Smooth muscle cell (in vitro differentiated cells): ENCODE measurements at regions not wholly inside any gene's neighbourhood (a gene's known extent, or its start where the extent isn't known, plus 50 kb on each side); places are given as distances from the start of the nearest gene placed in this dataset.

Experiments used
- DNase-seq: peaks from one replicate; lab custom pipeline; 2025; ENCODE audit not compliant: unreplicated experiment; lab: John Stamatoyannopoulos, UW
- H2AFZ ChIP-seq: fragments of 200-600 bp; sonication (generic); 2 replicates; pipeline ENCODE4 v1.6.0; 2016; ENCODE audit warnings: antibody characterized with exemption, low read depth, mild to moderate bottlenecking
- H3F3A ChIP-seq: fragments of 200-600 bp; sonication (generic); 2 replicates; pipeline ENCODE4 v1.6.0; 2017; ENCODE audit warnings: antibody characterized with exemption, low read depth
- H3K27ac ChIP-seq: fragments of 200-600 bp; sonication (generic); 2 replicates; pipeline ENCODE4 v1.5.1; 2016; ENCODE audit warnings: low read depth, mild to moderate bottlenecking
- H3K27me3 ChIP-seq: fragments of 200-600 bp; sonication (generic); 2 replicates; pipeline ENCODE4 v1.6.1; 2016; ENCODE audit warnings: low read depth, mild to moderate bottlenecking
- H3K36me3 ChIP-seq: fragments of 200-600 bp; sonication (generic); 2 replicates; pipeline ENCODE4 v1.5.1; 2016; ENCODE audit warnings: low read depth
- H3K4me1 ChIP-seq: fragments of 200-600 bp; sonication (generic); 2 replicates; pipeline ENCODE4 v1.5.1; 2016; ENCODE audit warnings: low read depth
- H3K4me2 ChIP-seq: fragments of 200-600 bp; sonication (generic); 2 replicates; pipeline ENCODE4 v1.6.0; 2016; ENCODE audit warnings: mild to moderate bottlenecking
- H3K4me3 ChIP-seq: fragments of 200-600 bp; sonication (generic); 2 replicates; pipeline ENCODE4 v1.5.1; 2016; ENCODE audit warnings: mild to moderate bottlenecking
- H3K79me2 ChIP-seq: fragments of 200-600 bp; sonication (generic); 2 replicates; pipeline ENCODE4 v1.6.0; 2016; ENCODE audit warnings: low read depth, mild to moderate bottlenecking
- H3K9ac ChIP-seq: fragments of 200-600 bp; sonication (generic); 2 replicates; pipeline ENCODE4 v1.6.0; 2016; ENCODE audit warnings: low read depth
- H3K9me3 ChIP-seq: fragments of 200-600 bp; sonication (generic); replicated peaks from 2 replicates; pipeline ENCODE4 v1.5.1; 2016; ENCODE audit warnings: low read depth
- H4K20me1 ChIP-seq: fragments of 200-600 bp; sonication (generic); 2 replicates; pipeline ENCODE4 v1.6.0; 2016; ENCODE audit warnings: low read depth
- CTCF ChIP-seq: fragments of 200-600 bp; sonication (generic); IDR thresholded peaks from 2 replicates; pipeline ENCODE4 v1.5.1; 2017; ENCODE audit warnings: borderline replicate concordance, mild to moderate bottlenecking, antibody characterized with exemption; ENCODE audit not compliant: insufficient read depth, poor library complexity, severe bottlenecking
- WGBS: methylation state at CpG from one replicate; pipeline ENCODE4 v1.1.7; 2016; ENCODE audit warnings: low lambda C conversion rate; 5-methylcytosine and 5-hydroxymethylcytosine counted together

DNA sequence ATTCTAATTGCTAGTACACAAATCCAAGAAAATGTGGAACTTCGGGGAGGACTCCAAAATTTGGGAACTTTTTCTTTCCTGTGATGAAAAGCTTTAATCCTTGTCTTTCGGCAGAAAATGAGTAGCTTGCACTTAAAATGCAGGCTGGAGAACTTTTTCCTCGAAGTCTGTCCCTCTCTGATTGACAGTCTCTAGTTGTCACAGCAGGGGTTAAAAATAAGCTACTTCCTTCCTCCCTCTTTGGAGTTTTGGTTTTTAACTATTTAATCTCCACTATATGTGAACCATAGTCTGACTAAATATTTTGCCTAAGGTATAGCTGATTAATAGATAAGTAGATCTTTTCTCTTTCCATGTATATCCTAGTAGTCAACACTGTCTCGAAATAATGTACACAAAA lies 66.8 kb upstream of the MBOAT1 start:
- Histone ChIP-seq H3K9me3 (no peaks in the 10 kb centered on the region), H3K79me2 (no peaks in the 10 kb centered on the region), H4K20me1 (no peaks in the 10 kb centered on the region), H3K4me3 (no peak overlapping the region), H3F3A (no peaks in the 10 kb centered on the region), H2AFZ (no peak overlapping the region), H3K27ac (no peak overlapping the region), H3K4me2 (no peak overlapping the region), H3K9ac (no peak overlapping the region), H3K27me3 (no peaks in the 10 kb centered on the region), H3K36me3 (no peaks in the 10 kb centered on the region), H3K4me1 (no peaks in the 10 kb centered on the region)
- no peak for TF ChIP-seq CTCF
- DNase-seq = no peak
- 69% methylated on average over 4 of the region's 4 CpGs for WGBS

- H3K79me2 ChIP-seq = no peaks in the 10 kb centered on the region
- WGBS = 57% methylated on average over 5 of the region's 5 CpGs
- H3K4me1 ChIP-seq = no peaks in the 10 kb centered on the region
- H3K9ac ChIP-seq = no peak overlapping the region
- H3K4me3 ChIP-seq = no peak overlapping the region
- H2AFZ ChIP-seq = no peak overlapping the region
- H3K27ac ChIP-seq = no peak overlapping the region
- DNase-seq = no peak
- no peaks in the 10 kb centered on the region for H3K27me3 ChIP-seq
- no peak for TF ChIP-seq CTCF
- no peaks in the 10 kb centered on the region for H3K36me3 ChIP-seq
- H4K20me1 ChIP-seq = no peaks in the 10 kb centered on the region
- H3K4me2 ChIP-seq = no peak overlapping the region
- no peaks in the 10 kb centered on the region for H3K9me3 ChIP-seq
- H3F3A ChIP-seq = no peaks in the 10 kb centered on the region
These were observed 67.5 kb upstream of the MBOAT1 start for GRCh38 chr6:20279608-20280287.

GRCh38 chr6:20280288-20280621 lies 68.0 kb upstream of the MBOAT1 start:
- Histone ChIP-seq H3K36me3 (no peaks in the 10 kb centered on the region), H3K4me1 (no peaks in the 10 kb centered on the region), H2AFZ (no peak overlapping the region), H3F3A (no peaks in the 10 kb centered on the region), H3K27me3 (no peaks in the 10 kb centered on the region), H3K79me2 (no peaks in the 10 kb centered on the region), H3K27ac (no peak overlapping the region), H4K20me1 (no peaks in the 10 kb centered on the region), H3K9me3 (no peaks in the 10 kb centered on the region), H3K4me2 (no peak overlapping the region), H3K4me3 (no peak overlapping the region), H3K9ac (no peak overlapping the region)
- TF ChIP-seq CTCF = no peak
- WGBS = 76% methylated on average over 3 of the region's 3 CpGs
- DNase-seq = no peak

DNA sequence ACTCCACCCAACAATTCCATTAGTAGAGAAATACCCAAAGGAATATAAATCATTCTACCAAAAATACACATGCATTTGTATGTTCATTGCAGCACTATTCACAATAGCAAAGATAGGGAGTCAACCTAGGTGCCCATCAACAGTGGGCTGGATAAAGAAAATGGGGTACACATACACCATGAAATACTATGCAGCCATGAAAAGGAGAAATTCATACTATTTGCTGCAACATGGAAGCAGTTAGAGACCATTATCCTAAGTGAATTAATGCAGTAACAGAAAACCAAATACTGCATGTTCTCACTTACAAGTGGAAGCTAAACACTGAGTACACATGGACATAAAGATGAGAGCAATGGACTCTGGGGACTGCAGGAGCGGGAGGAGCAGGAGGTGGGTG lies 72.4 kb upstream of the MBOAT1 start:
- DNase-seq = no peak
- H3K4me2 ChIP-seq = no peak overlapping the region
- no peaks in the 10 kb centered on the region for H3K27me3 ChIP-seq
- no peaks in the 10 kb centered on the region for H3K36me3 ChIP-seq
- H2AFZ ChIP-seq = no peak overlapping the region
- no peak overlapping the region for H3K9ac ChIP-seq
- 94% methylated on average over 1 of the region's 1 CpG for WGBS
- H3K79me2 ChIP-seq = no peaks in the 10 kb centered on the region
- no peak overlapping the region for H3K4me3 ChIP-seq
- no peaks in the 10 kb centered on the region for H3K4me1 ChIP-seq
- no peaks in the 10 kb centered on the region for H3K9me3 ChIP-seq
- TF ChIP-seq CTCF = no peak
- no peaks in the 10 kb centered on the region for H4K20me1 ChIP-seq
- H3K27ac ChIP-seq = no peak overlapping the region
- no peaks in the 10 kb centered on the region for H3F3A ChIP-seq
